ENCODE measurements at regions not wholly inside any gene's neighbourhood (a gene's known extent, or its start where the extent isn't known, plus 50 kb on each side); places are given as distances from the start of the nearest gene placed in this dataset.
"Not testable (repeated sequence)": the region's sequence is repeated elsewhere in the genome, so short reads cannot be mapped to it uniquely, and the experiment has no call there.

- no peak for DNase-seq
These were observed 619.0 kb downstream of the TFAP2A start for GRCh38 chr6:9795880-9796279.

- DNase-seq = no peak
These were observed 625.7 kb downstream of the TFAP2A start for GRCh38 chr6:9789201-9789600.

DNA sequence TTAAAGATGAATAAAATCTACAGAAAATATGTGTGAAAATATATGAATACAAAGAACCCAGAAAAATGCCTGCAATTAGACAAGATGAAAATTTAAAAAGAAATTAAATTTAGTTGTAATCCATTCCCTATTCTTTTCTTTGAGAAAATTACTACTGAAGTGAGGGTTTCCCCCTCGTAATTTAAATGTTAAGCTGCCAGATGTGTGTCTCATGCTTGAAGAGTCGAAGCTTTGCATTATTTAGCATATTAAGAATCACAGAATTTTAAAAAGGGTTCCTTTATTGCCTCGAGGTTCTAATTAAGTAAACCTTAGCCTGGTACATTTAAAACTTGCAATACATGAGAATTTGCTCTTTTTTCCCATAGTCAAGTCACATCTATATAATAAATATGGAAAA, 630.1 kb downstream of the TFAP2A start:
- DNase-seq = no peak

DNA sequence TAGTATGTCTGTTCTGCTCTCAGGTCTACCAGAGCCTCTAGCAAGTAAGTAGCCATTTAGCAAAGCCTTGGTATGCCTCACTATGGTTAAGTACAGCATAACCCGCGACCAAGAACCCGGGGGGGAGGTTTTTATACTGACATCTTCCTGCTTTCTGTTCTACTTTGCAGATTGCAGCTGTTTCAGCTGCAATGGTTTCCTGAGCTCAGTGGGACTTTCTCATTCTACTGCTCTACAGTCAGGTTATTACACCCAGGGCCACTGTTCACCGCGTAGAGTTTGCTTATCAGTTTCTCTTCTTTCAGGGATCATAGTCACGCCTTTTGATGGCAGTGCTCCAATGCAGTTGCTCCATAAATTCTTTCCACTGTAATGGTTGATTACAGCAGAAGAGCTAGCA, 631.3 kb downstream of the TFAP2A start:
- no peak for DNase-seq

DNA sequence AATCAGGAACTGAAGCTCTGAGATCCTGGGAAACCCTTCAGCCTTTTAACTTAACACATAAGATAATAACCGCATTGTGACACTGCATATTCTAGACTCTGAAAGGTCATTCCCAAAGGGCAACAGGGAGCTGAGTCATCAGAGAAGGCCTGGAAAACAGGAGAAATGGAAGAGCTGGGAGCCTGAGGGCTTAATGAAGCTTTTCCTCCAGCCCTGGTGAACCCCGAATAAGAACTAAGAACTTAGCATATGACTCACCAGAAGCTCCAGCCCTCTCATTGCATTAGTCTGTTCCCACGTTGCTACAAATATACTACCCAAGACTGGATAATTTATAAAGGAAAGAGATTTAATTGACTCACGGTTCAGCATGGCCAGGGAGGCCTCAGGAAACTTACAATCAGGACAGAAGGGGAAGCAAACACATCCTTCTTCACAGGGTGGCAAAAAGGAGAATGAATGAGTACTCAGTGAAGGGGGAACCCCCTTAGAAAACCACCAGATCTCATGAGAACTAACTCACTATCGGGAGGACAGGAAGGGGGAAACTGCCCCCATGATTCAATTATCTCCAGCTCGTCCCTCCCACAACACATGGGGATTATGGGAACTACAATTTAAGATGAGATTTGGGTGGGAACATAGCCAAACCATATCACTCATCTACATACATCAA, 648.5 kb downstream of the TFAP2A start:
- DNase-seq = no peak

- DNase-seq = no peak
These were observed 653.7 kb downstream of the TFAP2A start for GRCh38 chr6:9761220-9761619.

DNA sequence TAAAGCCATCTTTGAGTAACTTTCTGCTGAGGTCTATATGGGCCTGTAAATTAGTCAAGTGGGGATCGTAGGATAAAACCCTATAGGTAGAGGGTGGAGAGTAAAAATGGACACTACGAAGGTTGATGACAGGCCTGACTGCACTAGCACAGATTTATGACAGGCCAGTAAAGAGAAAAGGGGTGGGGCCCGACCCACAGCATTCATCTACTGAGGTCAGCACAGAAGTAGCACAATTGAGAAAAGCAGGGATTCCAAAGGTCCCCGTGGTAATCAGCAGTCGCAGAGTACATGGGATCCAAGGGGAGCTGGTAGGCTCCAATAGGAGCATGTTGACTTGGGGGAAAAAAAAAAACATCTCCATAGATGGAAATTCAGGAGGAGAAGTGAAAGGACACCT, 660.4 kb downstream of the TFAP2A start:
- no peak for DNase-seq

DNA sequence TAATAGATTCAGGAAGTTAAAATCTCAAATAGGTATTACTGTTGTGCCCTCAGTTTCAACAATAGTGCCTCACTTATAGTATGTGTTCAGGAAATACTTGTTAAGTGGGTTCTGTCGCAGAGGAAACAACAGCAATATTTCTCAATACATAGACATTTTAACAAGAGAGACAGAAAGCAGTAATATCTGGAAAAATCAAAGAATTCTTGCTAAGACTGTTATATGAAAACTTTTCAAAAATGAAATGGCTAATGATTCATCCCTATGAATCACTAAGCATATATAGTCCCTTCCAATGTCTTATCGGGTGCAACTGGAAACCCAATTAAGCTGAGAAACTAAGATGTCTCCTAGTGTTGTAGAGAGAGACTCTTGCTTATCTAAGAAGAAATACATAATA, 668.9 kb downstream of the TFAP2A start:
- DNase-seq = no peak

DNA sequence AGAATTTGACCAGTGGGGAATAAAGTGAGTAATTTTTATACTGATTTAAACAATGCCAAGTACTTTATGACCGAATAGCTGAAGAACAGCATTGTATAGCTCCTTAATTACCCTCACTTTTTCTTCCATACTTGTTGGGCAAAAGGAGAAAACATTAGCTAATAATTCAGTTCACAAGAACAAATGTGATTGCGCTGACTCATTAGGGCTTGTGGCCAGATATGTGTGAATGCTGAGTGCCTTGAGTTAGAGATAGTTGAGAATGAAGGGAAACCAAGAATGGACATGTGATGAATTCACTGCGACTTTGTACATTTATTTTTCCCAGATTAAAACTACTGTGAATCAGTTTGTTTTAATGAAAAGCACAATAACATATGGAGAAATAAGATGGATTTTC, 669.4 kb downstream of the TFAP2A start:
- DNase-seq = no peak

GRCh38 chr6:9744119-9744518, 670.8 kb downstream of the TFAP2A start:
- no peak for DNase-seq

DNA sequence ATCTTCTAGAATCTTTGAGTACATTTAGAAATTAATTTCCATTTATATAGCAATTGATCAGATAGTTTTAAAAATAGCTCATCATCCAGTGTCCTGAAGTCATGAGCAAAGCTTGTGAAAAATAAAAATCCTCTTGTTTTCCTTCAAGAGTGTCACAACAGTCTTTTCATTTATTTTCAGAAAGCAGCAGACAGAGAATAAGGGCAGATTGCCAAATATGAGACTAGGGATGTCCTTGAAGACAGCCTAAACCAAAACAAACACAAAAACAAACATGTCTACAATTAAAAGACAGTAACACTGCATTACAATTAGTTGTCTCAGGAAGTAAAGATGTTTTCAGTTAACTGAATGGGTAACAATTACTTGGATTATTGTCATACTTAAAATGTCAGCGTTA, 682.8 kb downstream of the TFAP2A start:
- DNase-seq = no peak

DNA sequence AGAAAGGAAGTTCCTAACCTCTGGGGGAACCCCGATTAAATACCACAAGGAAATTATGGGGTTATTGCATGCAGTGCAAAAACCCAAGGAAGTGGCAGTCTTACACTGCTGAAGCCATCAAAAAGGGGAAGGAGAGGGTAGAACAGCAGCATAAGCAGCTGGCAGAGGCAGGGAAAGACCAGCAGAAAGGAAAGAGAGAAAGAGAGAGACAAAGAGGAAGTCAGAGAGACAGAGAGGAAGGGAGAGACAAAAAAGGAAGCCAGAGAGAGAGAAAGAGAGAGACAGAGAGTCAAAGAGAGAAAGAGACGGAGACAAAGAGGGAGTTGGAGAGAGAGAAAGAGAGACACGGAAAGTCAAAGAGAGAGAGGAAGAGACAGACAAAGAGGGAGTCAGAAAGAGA, 689.1 kb downstream of the TFAP2A start:
- not testable (repeated sequence) for DNase-seq

GRCh38 chr6:9717568-9717967, 697.3 kb downstream of the TFAP2A start:
- no peak for DNase-seq

GRCh38 chr6:9711365-9711764, 703.5 kb downstream of the TFAP2A start:
- DNase-seq = no peak

- DNase-seq = no peak
These were observed 704.3 kb downstream of the TFAP2A start for GRCh38 chr6:9710574-9710973.

GRCh38 chr6:9708600-9708999, 706.3 kb downstream of the TFAP2A start:
- no peak for DNase-seq

GRCh38 chr6:9704989-9705388, 709.9 kb downstream of the TFAP2A start:
- no peak for DNase-seq

- DNase-seq = no peak
These were observed 712.0 kb downstream of the TFAP2A start for GRCh38 chr6:9702914-9703313.

GRCh38 chr6:9699888-9700287, 715.0 kb downstream of the TFAP2A start:
- DNase-seq = no peak

DNA sequence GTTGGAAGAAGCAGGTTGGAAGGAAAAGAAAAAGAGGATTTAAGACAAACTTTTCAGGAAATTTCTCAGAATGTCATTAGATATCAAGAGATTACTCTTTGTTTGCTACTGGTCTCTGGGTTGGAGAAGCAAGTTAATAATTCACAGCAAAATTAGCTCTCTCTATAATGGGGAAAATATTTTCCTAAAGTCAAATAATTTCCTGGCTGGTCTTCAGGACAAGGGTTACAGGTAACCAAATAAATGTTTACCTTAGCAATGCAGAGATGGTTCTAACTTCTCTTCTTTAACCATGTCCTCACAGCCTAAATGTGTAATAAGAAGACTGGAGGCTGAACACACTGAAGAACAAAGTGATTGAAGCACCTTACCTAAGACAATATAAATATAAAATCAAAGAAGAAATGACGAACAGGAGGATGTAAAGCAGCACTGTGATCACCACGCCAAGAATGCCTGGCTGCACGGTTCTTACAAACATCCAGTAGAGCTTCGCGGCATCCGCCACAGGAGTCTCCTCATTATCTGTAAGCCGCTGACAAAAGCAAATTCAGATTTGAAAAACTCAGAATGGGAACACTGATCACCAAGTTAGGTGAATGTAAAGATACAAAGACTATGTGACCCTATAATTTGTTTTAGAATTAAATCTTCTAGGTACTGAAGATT, 717.5 kb downstream of the TFAP2A start:
- DNase-seq = no peak

DNA sequence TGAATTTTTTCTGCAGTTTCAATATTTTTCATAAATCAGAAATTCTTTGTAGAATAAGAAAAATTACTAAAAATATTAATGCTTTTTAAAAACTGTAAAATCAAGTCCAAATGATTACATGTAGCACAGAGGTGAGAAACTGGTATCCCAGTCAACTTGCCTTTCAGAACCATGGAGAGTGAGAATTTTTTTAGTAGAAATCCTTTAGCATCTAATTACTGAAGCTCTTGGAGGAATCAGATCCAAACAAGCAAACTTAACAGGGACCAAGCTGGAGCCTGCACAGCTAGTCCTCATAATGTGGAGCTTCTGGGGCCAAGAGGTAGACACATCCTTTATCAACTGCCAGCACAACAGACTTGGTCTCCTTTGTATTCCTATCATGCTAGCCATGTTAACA, 724.5 kb downstream of the TFAP2A start:
- DNase-seq = no peak

DNA sequence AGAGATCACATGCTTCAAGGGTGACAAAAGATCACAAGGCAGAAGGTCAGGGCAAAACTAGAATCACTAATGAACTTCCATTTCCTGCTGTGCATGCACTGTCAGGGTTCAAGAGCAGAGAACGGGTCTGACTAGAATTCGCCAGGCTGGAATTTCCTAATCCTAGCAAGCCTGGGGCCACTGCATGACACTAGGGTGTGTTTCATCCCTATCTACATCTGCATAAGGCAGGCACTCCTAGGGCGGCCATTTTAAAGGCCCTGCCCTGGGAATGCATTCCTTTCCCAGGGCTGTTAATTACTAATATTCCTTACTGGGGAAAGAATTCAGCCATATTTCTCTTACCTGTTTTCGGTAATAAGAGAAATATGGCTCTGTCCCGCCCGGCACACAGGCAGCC, 734.1 kb downstream of the TFAP2A start:
- not testable (repeated sequence) for DNase-seq

GRCh38 chr6:9675122-9675521, 739.8 kb downstream of the TFAP2A start:
- no peak for DNase-seq

- DNase-seq = no peak
These were observed 755.0 kb downstream of the TFAP2A start for GRCh38 chr6:9659848-9660247.

- DNase-seq = no peak
These were observed 756.9 kb downstream of the TFAP2A start for GRCh38 chr6:9657994-9658393.
